Uterus (tissue), 2 donors: ENCODE measurements at regions not wholly inside any gene's neighbourhood (a gene's known extent, or its start where the extent isn't known, plus 50 kb on each side); places are given as distances from the start of the nearest gene placed in this dataset.

ENCODE experiments used
- CTCF ChIP-seq, 4 experiments: fragments of 200-600 bp in 2 of 4; fragments of 450-650 bp in 2 of 4; sonication (generic) in 2 of 4; IDR thresholded peaks; one replicate each; pipeline ENCODE4 v1.5.1; 2016 to 2019; ENCODE audit warnings: antibody characterized with exemption in 4 of 4, mild to moderate bottlenecking in 2 of 4, moderate library complexity in 1 of 4
- POLR2A ChIP-seq, 2 donors: fragments of 450-650 bp; IDR thresholded peaks; one replicate each; pipeline ENCODE4 v1.6.1; 2016; ENCODE audit warnings: antibody characterized with exemption in 2 of 2, mild to moderate bottlenecking in 1 of 2, moderate library complexity in 1 of 2

GRCh38 chr1:14027099-14027498 is 327.1 kb downstream of the PRDM2 start:
- TF ChIP-seq CTCF (IDR thresholded peaks at IDR 0.05), result no peak
- TF ChIP-seq POLR2A (IDR thresholded peaks at IDR 0.05), result no peak
